ENCODE measurements at regions not wholly inside any gene's neighbourhood (a gene's known extent, or its start where the extent isn't known, plus 50 kb on each side); places are given as distances from the start of the nearest gene placed in this dataset.

DNA sequence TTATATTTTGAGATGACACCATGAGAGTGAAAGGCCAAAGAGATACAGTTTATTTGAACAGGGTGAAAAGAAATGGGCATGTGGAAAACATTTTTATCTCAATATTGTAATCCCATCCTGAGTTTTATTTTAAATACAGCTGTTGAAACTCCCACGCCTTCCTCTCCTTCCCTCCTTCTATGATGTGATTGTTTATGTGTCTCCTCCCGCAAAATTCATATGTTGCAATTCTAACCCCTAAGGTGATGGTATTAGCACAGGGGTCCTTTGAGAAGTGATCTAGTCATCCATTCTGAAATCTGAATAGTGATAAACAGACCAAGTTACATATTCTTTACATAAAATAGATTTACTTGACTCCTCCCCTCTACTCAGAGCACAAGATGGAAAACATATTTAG, 1275.4 kb upstream of the C9orf72 start:
- no peaks in the 10 kb centered on the region for H3K79me1 ChIP-seq (ENCODE audit: low read depth, low read length)
- H4K91ac ChIP-seq (replicated peaks; ENCODE audit: insufficient read length, low read length): no peak overlapping the region
- no peak overlapping the region for H3K4me3 ChIP-seq (ENCODE audit: extremely low read depth in 1 of 4, insufficient read depth in 2 of 4, low read depth in 3 of 4, low read length in 4 of 4)
- H2AFZ ChIP-seq (ENCODE audit: low read length): no peak overlapping the region
- H3K4me2 ChIP-seq (ENCODE audit: insufficient read depth in 1 of 2, low read depth in 2 of 2, low read length in 2 of 2): no peak overlapping the region
- H3K23me2 ChIP-seq (ENCODE audit: low read depth, low read length): no peaks in the 10 kb centered on the region
- H2BK15ac ChIP-seq (ENCODE audit: low read length): no peak overlapping the region
- no peak overlapping the region for H3K9ac ChIP-seq (replicated peaks in 1 of 4; ENCODE audit: extremely low read depth in 1 of 4, low read depth in 3 of 4, low read length in 3 of 4)
- POLR2A ChIA-PET (ENCODE audit: partially characterized antibody): no interaction called here
- no peak overlapping the region for H3K14ac ChIP-seq (ENCODE audit: insufficient read length)
- H2BK12ac ChIP-seq (ENCODE audit: low read depth, low read length): no peak overlapping the region
- 88% methylated on average over 2 of the region's 2 CpGs; no CpG with 5 or more reads in 1 of the 2 experiments for WGBS, 2 experiments (ENCODE audit: extremely low coverage in 1 of 2, insufficient coverage in 1 of 2, insufficient read length in 1 of 2, insufficient replicate concordance in 2 of 2, low coverage in 1 of 2, low lambda C conversion rate in 2 of 2, missing lambda C conversion rate in 1 of 2)
- no peak overlapping the region for H2AK5ac ChIP-seq (ENCODE audit: low read depth, low read length)
- DNase-seq (ENCODE audit: low read depth in 1 of 2, low spot score in 2 of 2) (no peak), FAIRE-seq (no peak)
- H2BK20ac ChIP-seq (ENCODE audit: low read length): no peak overlapping the region
- no peaks in the 10 kb centered on the region for H3K27me3 ChIP-seq (replicated peaks in 1 of 4; ENCODE audit: control insufficient read depth in 3 of 4, extremely low read depth in 1 of 4, insufficient read depth in 3 of 4, low read length in 3 of 4)
- H2BK5ac ChIP-seq (ENCODE audit: low read depth, low read length): no peak overlapping the region
- no peak overlapping the region for H3K18ac ChIP-seq (ENCODE audit: extremely low read depth, low read length)
- H3K4ac ChIP-seq (replicated peaks; ENCODE audit: insufficient read length, low read depth, low read length): no peak overlapping the region
- no peaks in the 10 kb centered on the region; a peak in 1 of 7 replicates for H3K4me1 ChIP-seq (replicated peaks in 1 of 4; ENCODE audit: control insufficient read depth in 3 of 4, insufficient read depth in 4 of 4, low read length in 3 of 4)
- no peak overlapping the region for H4K5ac ChIP-seq (ENCODE audit: insufficient read length, low read depth, low read length)
- no peaks in the 10 kb centered on the region for H4K20me1 ChIP-seq (replicated peaks in 1 of 2; ENCODE audit: control insufficient read depth in 1 of 2, insufficient read depth in 2 of 2, low read length in 2 of 2)
- CTCF ChIA-PET (ENCODE audit: partially characterized antibody): no interaction called here
- no peak overlapping the region for H3K23ac ChIP-seq (ENCODE audit: insufficient read length)
- no peak overlapping the region for H3K56ac ChIP-seq (replicated peaks; ENCODE audit: insufficient read length, low read depth, low read length)
- H3K27ac ChIP-seq (ENCODE audit: low read depth, low read length): no peak overlapping the region
- H3K36me3 ChIP-seq (ENCODE audit: control insufficient read depth in 2 of 4, insufficient read depth in 4 of 4, low read length in 3 of 4): no peaks in the 10 kb centered on the region; a peak in 1 of 8 replicates
- H2BK120ac ChIP-seq (replicated peaks; ENCODE audit: low read depth, low read length): no peak overlapping the region
- no peak overlapping the region for H4K8ac ChIP-seq (ENCODE audit: extremely low read depth, insufficient read depth, low read length)
- no peaks in the 10 kb centered on the region for H3K79me2 ChIP-seq (ENCODE audit: control insufficient read depth in 1 of 2, insufficient read depth in 2 of 2, low read length in 2 of 2)
- no peaks in the 10 kb centered on the region for H3K9me3 ChIP-seq (ENCODE audit: insufficient read depth in 2 of 2, low read depth in 1 of 2, low read length in 1 of 2)
- TF ChIP-seq ASH2L (IDR thresholded peaks at IDR 0.05; ENCODE audit: low read length): no peak
- TF ChIP-seq KDM4A (IDR thresholded peaks at IDR 0.05; ENCODE audit: low read depth, low read length, severe bottlenecking): no peak
- TF ChIP-seq SP1 (IDR thresholded peaks at IDR 0.05; ENCODE audit: low read depth, low read length): no peak
- no peak for TF ChIP-seq TCF12 (IDR thresholded peaks at IDR 0.05; ENCODE audit: low read depth, low read length)
- TF ChIP-seq, protein P1, sequence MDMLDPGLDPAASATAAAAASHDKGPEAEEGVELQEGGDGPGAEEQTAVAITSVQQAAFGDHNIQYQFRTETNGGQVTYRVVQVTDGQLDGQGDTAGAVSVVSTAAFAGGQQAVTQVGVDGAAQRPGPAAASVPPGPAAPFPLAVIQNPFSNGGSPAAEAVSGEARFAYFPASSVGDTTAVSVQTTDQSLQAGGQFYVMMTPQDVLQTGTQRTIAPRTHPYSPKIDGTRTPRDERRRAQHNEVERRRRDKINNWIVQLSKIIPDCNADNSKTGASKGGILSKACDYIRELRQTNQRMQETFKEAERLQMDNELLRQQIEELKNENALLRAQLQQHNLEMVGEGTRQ (IDR thresholded peaks at IDR 0.05; ENCODE audit: low read length): no peak
- no peak for TF ChIP-seq GABPA (IDR thresholded peaks at IDR 0.05; ENCODE audit: borderline replicate concordance, insufficient read depth, low read length)
- no peak for TF ChIP-seq BCL11A (IDR thresholded peaks at IDR 0.05; ENCODE audit: low read depth in 2 of 2, low read length in 2 of 2)
- no peak for TF ChIP-seq SUZ12 (IDR thresholded peaks at IDR 0.05; ENCODE audit: low read length)
- no peak for TF ChIP-seq TBP (IDR thresholded peaks at IDR 0.05; ENCODE audit: low read depth, low read length)
- TF ChIP-seq NRF1 (IDR thresholded peaks at IDR 0.05; ENCODE audit: low read depth, low read length): no peak
- no peak for TF ChIP-seq HDAC6 (IDR thresholded peaks at IDR 0.05; ENCODE audit: low read depth, low read length)
- no peak for TF ChIP-seq FOSL1 (IDR thresholded peaks at IDR 0.05; ENCODE audit: insufficient read depth, low read depth, low read length)
- TF ChIP-seq RAD21 (IDR thresholded peaks at IDR 0.05 in 1 of 2, conservative IDR thresholded peaks at IDR 0.05 in 1 of 2; ENCODE audit: low read depth in 2 of 2, low read length in 2 of 2): no peak
- no peak for TF ChIP-seq KDM1A (IDR thresholded peaks at IDR 0.05; ENCODE audit: borderline replicate concordance, low read length)
